ENCODE measurements at regions not wholly inside any gene's neighbourhood (a gene's known extent, or its start where the extent isn't known, plus 50 kb on each side); places are given as distances from the start of the nearest gene placed in this dataset.

- TF ChIP-seq EZH2 (IDR thresholded peaks at IDR 0.05) (no peak), POLR2AphosphoS5 (IDR thresholded peaks at IDR 0.05; ENCODE audit: borderline replicate concordance, low read depth, low read length) (no peak), FOXP2 (optimal IDR thresholded peaks at IDR 0.05; ENCODE audit: control extremely low read depth, extremely low read length, insufficient read depth) (no peak)
Measured at GRCh38 chr17:72515291-72516065, 394.7 kb downstream of the SOX9 start.

All from SK-N-MC (cell line).